HL-60 (cell line): ENCODE measurements at regions not wholly inside any gene's neighbourhood (a gene's known extent, or its start where the extent isn't known, plus 50 kb on each side); places are given as distances from the start of the nearest gene placed in this dataset.

ENCODE experiments used
- CTCF ChIP-seq: IDR thresholded peaks from one replicate; pipeline ENCODE4 v1.5.1; 2011; ENCODE audit warnings: low read length, control low read depth, inconsistent platforms; ENCODE audit not compliant: insufficient read depth
- POLR2AphosphoS5 ChIP-seq: IDR thresholded peaks from 2 replicates; pipeline ENCODE4 v1.6.1; 2012; ENCODE audit warnings: low read depth
- REST ChIP-seq: IDR thresholded peaks from 2 replicates; pipeline ENCODE4 v1.6.1; 2012; ENCODE audit warnings: low read depth; ENCODE audit not compliant: insufficient replicate concordance
- SPI1 ChIP-seq: IDR thresholded peaks from 2 replicates; pipeline ENCODE4 v1.6.1; 2012; ENCODE audit warnings: low read depth, mild to moderate bottlenecking, borderline replicate concordance

GRCh38 chr4:141909541-141909940 is 273.2 kb downstream of the IL15 start:
- TF ChIP-seq CTCF (no peak), SPI1 (no peak), POLR2AphosphoS5 (no peak), REST (no peak)
